CD4-positive, alpha-beta T cell treated with Interleukin-4 for 4 hours (primary cell): ENCODE measurements at regions not wholly inside any gene's neighbourhood (a gene's known extent, or its start where the extent isn't known, plus 50 kb on each side); places are given as distances from the start of the nearest gene placed in this dataset.

Experiments used
- DNase-seq: peaks from one replicate; pipeline ENCODE4 v3.0.0-alpha.2; 2020

- peak; percentile 1 for DNase-seq
Observed at GRCh38 chrX:30504309-30504708, 73.3 kb downstream of the TASL start.

GRCh38 chrX:30495468-30495867 lies 82.1 kb downstream of the TASL start:
- no peak for DNase-seq

GRCh38 chrX:30493348-30493747 lies 84.2 kb downstream of the TASL start:
- no peak for DNase-seq

- DNase-seq = no peak
Observed at GRCh38 chrX:30489323-30489722, 88.2 kb downstream of the TASL start.

- no peak for DNase-seq
Observed at GRCh38 chrX:30488092-30488491, 89.5 kb downstream of the TASL start.

GRCh38 chrX:30483996-30484395 lies 93.6 kb downstream of the TASL start:
- no peak for DNase-seq

GRCh38 chrX:30468471-30468870 lies 109.1 kb downstream of the TASL start:
- no peak for DNase-seq
